Parathyroid adenoma (tissue), 2 donors: ENCODE measurements at regions not wholly inside any gene's neighbourhood (a gene's known extent, or its start where the extent isn't known, plus 50 kb on each side); places are given as distances from the start of the nearest gene placed in this dataset.

Experiments
- H2AFZ ChIP-seq: fragments of 300-600 bp; sonication (generic); one replicate; pipeline ENCODE4 v1.7.0; 2017; ENCODE audit warnings: antibody characterized with exemption, mild to moderate bottlenecking
- H3K27ac ChIP-seq: fragments of 300-600 bp; sonication (generic); one replicate; pipeline ENCODE4 v1.7.0; 2017
- H3K27me3 ChIP-seq: fragments of 300-600 bp; sonication (generic); one replicate; pipeline ENCODE4 v1.7.0; 2017; ENCODE audit warnings: low read length; ENCODE audit not compliant: control insufficient read depth, insufficient read depth
- H3K36me3 ChIP-seq: fragments of 300-600 bp; sonication (generic); one replicate; pipeline ENCODE4 v1.7.0; 2017; ENCODE audit warnings: low read length; ENCODE audit not compliant: control insufficient read depth, insufficient read depth
- H3K4me1 ChIP-seq: fragments of 300-600 bp; sonication (generic); one replicate; pipeline ENCODE4 v1.7.0; 2017; ENCODE audit warnings: control low read depth
- H3K4me2 ChIP-seq: fragments of 300-600 bp; sonication (generic); one replicate; pipeline ENCODE4 v1.7.0; 2017; ENCODE audit warnings: low read length
- H3K4me3 ChIP-seq: fragments of 300-600 bp; sonication (generic); one replicate; pipeline ENCODE4 v1.7.0; 2017; ENCODE audit warnings: low read depth, low read length
- H3K79me2 ChIP-seq: fragments of 300-600 bp; sonication (generic); one replicate; pipeline ENCODE4 v1.7.0; 2017; ENCODE audit warnings: control low read depth
- H3K9ac ChIP-seq: fragments of 300-600 bp; sonication (generic); one replicate; pipeline ENCODE4 v1.7.0; 2017; ENCODE audit warnings: mild to moderate bottlenecking
- H3K9me3 ChIP-seq: fragments of 300-600 bp; sonication (generic); one replicate; pipeline ENCODE4 v1.7.0; 2017; ENCODE audit warnings: low read length; ENCODE audit not compliant: control insufficient read depth
- TF ChIP-seq, protein P1 (sequence below): fragments of 300-600 bp; sonication (generic); IDR thresholded peaks from one replicate; pipeline ENCODE4 v1.7.0; 2017; ENCODE audit warnings: antibody characterized with exemption, mild to moderate bottlenecking
- donor health status: primary hyperparathyroidism.

GRCh38 chr5:57324181-57324580 lies 150.3 kb downstream of the GPBP1 start:
- no peaks in the 10 kb centered on the region for H3K9me3 ChIP-seq
- no peak overlapping the region for H3K4me2 ChIP-seq
- H3K79me2 ChIP-seq, result no peaks in the 10 kb centered on the region
- no peak overlapping the region for H3K27ac ChIP-seq
- no peak overlapping the region for H2AFZ ChIP-seq
- TF ChIP-seq, protein P1, sequence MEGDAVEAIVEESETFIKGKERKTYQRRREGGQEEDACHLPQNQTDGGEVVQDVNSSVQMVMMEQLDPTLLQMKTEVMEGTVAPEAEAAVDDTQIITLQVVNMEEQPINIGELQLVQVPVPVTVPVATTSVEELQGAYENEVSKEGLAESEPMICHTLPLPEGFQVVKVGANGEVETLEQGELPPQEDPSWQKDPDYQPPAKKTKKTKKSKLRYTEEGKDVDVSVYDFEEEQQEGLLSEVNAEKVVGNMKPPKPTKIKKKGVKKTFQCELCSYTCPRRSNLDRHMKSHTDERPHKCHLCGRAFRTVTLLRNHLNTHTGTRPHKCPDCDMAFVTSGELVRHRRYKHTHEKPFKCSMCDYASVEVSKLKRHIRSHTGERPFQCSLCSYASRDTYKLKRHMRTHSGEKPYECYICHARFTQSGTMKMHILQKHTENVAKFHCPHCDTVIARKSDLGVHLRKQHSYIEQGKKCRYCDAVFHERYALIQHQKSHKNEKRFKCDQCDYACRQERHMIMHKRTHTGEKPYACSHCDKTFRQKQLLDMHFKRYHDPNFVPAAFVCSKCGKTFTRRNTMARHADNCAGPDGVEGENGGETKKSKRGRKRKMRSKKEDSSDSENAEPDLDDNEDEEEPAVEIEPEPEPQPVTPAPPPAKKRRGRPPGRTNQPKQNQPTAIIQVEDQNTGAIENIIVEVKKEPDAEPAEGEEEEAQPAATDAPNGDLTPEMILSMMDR, result no peak
- no peak overlapping the region for H3K4me3 ChIP-seq
- no peaks in the 10 kb centered on the region for H3K27me3 ChIP-seq
- no peak overlapping the region for H3K9ac ChIP-seq
- H3K4me1 ChIP-seq, result no peaks in the 10 kb centered on the region
- H3K36me3 ChIP-seq, result no peaks in the 10 kb centered on the region

DNA sequence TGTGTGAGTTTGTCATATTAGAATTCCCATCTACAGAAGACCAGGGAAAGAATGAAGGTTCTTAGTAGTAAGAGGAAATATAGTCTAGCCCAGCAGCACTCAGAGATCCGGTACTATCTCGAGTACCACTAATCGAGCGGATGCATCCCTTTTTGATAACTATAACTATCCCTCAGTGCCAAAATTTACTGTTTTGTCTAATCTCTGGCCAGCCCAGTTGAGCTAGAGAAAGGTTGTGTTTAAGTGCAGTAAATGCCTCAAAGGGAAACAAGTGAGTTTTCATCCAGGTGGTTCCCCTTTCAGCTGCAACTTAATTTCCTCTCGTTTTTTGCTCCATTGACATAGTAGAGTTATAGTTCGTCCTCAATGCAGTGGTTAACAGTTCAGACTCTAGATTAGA lies 146.7 kb downstream of the GPBP1 start:
- H3K9me3 ChIP-seq, result no peaks in the 10 kb centered on the region
- TF ChIP-seq, protein P1, result no peak
- no peaks in the 10 kb centered on the region for H3K27me3 ChIP-seq
- H3K4me1 ChIP-seq, result no peaks in the 10 kb centered on the region
- H3K79me2 ChIP-seq, result no peaks in the 10 kb centered on the region
- no peak overlapping the region for H2AFZ ChIP-seq
- H3K36me3 ChIP-seq, result no peaks in the 10 kb centered on the region
- H3K4me3 ChIP-seq, result no peak overlapping the region
- no peak overlapping the region for H3K9ac ChIP-seq
- H3K4me2 ChIP-seq, result no peak overlapping the region
- H3K27ac ChIP-seq, result no peak overlapping the region

- TF ChIP-seq, protein P1, result no peak
- H3K9ac ChIP-seq, result no peak overlapping the region
- H2AFZ ChIP-seq, result no peak overlapping the region
- no peaks in the 10 kb centered on the region for H3K9me3 ChIP-seq
- no peaks in the 10 kb centered on the region for H3K79me2 ChIP-seq
- H3K27ac ChIP-seq, result no peak overlapping the region
- H3K4me3 ChIP-seq, result no peak overlapping the region
- no peaks in the 10 kb centered on the region for H3K4me1 ChIP-seq
- no peaks in the 10 kb centered on the region for H3K27me3 ChIP-seq
- no peaks in the 10 kb centered on the region for H3K36me3 ChIP-seq
- H3K4me2 ChIP-seq, result no peak overlapping the region
These were observed 145.8 kb downstream of the GPBP1 start for GRCh38 chr5:57319628-57320027.

DNA sequence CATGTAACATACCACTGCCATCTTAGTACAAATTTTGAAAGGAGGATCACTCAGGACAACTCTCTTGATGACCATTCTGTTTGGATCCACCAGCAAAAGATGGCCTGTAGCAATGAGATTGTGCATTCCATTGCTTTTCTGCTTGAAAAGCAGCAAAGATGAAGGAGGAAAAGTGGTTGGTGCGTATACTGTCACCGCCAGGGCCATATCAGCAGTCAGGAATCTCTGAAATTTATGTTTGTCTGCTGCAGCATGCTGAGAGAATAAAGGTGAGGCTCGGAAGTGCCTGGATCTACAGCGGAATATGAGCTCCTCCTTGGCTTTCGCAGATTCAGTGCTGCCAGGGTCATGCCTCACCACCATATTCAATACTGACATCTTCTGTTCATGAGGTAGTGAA lies 144.4 kb downstream of the GPBP1 start:
- no peaks in the 10 kb centered on the region for H3K9me3 ChIP-seq
- no peaks in the 10 kb centered on the region for H3K27me3 ChIP-seq
- H3K4me2 ChIP-seq, result no peak overlapping the region
- H3K79me2 ChIP-seq, result no peaks in the 10 kb centered on the region
- TF ChIP-seq, protein P1, result no peak
- H3K36me3 ChIP-seq, result no peaks in the 10 kb centered on the region
- H3K4me1 ChIP-seq, result no peaks in the 10 kb centered on the region
- H3K27ac ChIP-seq, result no peak overlapping the region
- H3K9ac ChIP-seq, result no peak overlapping the region
- H3K4me3 ChIP-seq, result no peak overlapping the region
- H2AFZ ChIP-seq, result no peak overlapping the region

- no peak overlapping the region for H3K4me2 ChIP-seq
- TF ChIP-seq, protein P1, result no peak
These were observed 143.5 kb downstream of the GPBP1 start for GRCh38 chr5:57317341-57317740.

More at GRCh38 chr5:57317341-57317740, 143.5 kb downstream of the GPBP1 start:
- Histone ChIP-seq H3K4me1 (no peaks in the 10 kb centered on the region), H3K9ac (no peak overlapping the region), H3K27me3 (no peaks in the 10 kb centered on the region), H2AFZ (no peak overlapping the region), H3K36me3 (no peaks in the 10 kb centered on the region), H3K27ac (no peak overlapping the region), H3K4me3 (no peak overlapping the region), H3K9me3 (no peaks in the 10 kb centered on the region), H3K79me2 (no peaks in the 10 kb centered on the region)
